Ascending aorta (tissue), 2 donors: ENCODE measurements at regions not wholly inside any gene's neighbourhood (a gene's known extent, or its start where the extent isn't known, plus 50 kb on each side); places are given as distances from the start of the nearest gene placed in this dataset.
A peak's percentile ranks its signal among the peaks of the same experiment; 100 is the strongest.
"Not testable (repeated sequence)": the region's sequence is repeated elsewhere in the genome, so short reads cannot be mapped to it uniquely, and the experiment has no call there.

Experiments
- DNase-seq, 2 donors: peaks; one replicate each; pipeline ENCODE4 v3.0.0-alpha.2; 2019; ENCODE audit warnings: low spot score in 2 of 2
- H3K27ac ChIP-seq, 2 donors: fragments of 200-600 bp; sonication (generic); one replicate each; pipeline ENCODE4 v1.5.1; 2016 to 2017; ENCODE audit warnings: mild to moderate bottlenecking in 1 of 2
- H3K27me3 ChIP-seq: fragments of 200-600 bp; sonication (generic); one replicate; pipeline ENCODE4 v1.5.1; 2017
- H3K36me3 ChIP-seq, 2 donors: fragments of 200-600 bp; sonication (generic); one replicate each; pipeline ENCODE4 v1.5.1; 2016
- H3K4me1 ChIP-seq, 2 donors: fragments of 200-600 bp; sonication (generic); one replicate each; pipeline ENCODE4 v1.5.1; 2016 to 2017; ENCODE audit warnings: mild to moderate bottlenecking in 1 of 2
- H3K4me3 ChIP-seq, 2 donors: fragments of 200-600 bp; sonication (generic); one replicate each; pipeline ENCODE4 v1.5.1; 2016 to 2017; ENCODE audit warnings: mild to moderate bottlenecking in 1 of 2
- H3K9me3 ChIP-seq, 2 donors: fragments of 200-600 bp; sonication (generic); one replicate each; pipeline ENCODE4 v1.5.1; 2016
- intact Hi-C: fragments of 100-400 bp; cut with DNase I; formaldehyde crosslinking; loops from one replicate; pipeline ENCODE4 v1.15.1; 2023
- TF ChIP-seq, protein P1 (sequence below), 3 experiments: fragments of 200-600 bp in 2 of 3; fragments of 450-650 bp in 1 of 3; sonication (generic) in 2 of 3; IDR thresholded peaks; one replicate each; pipeline ENCODE4 v1.5.1; 2016 to 2019; ENCODE audit warnings: antibody characterized with exemption in 3 of 3, mild to moderate bottlenecking in 1 of 3, moderate library complexity in 1 of 3

DNA sequence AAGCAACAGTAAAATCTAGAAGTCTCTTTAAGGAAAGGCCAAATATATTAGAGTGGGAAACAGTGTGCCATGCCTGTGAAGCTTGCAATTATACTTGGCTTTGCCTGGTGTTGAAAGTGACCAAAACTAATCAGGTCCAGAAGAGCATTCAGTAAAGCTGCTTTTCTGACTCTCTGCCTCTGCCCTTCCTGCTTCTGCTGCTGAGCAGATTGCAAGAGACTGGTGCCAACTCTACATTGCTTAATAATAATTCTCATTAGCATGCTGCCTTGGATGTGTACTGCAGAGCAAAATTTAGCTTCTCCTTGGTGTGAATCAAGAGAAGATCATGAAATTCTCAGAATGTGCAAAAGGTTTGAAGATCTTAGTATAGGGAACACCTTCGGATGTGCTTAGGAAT, 120.4 kb upstream of the RFX3 start:
- Histone ChIP-seq H3K27ac (no peak overlapping the region), H3K27me3 (no peaks in the 10 kb centered on the region), H3K9me3 (no peaks in the 10 kb centered on the region), H3K4me1 (no peaks in the 10 kb centered on the region), H3K4me3 (no peak overlapping the region), H3K36me3 (no peaks in the 10 kb centered on the region)
- intact Hi-C loops = no loop called here
- DNase-seq = no peak
- TF ChIP-seq, protein P1, sequence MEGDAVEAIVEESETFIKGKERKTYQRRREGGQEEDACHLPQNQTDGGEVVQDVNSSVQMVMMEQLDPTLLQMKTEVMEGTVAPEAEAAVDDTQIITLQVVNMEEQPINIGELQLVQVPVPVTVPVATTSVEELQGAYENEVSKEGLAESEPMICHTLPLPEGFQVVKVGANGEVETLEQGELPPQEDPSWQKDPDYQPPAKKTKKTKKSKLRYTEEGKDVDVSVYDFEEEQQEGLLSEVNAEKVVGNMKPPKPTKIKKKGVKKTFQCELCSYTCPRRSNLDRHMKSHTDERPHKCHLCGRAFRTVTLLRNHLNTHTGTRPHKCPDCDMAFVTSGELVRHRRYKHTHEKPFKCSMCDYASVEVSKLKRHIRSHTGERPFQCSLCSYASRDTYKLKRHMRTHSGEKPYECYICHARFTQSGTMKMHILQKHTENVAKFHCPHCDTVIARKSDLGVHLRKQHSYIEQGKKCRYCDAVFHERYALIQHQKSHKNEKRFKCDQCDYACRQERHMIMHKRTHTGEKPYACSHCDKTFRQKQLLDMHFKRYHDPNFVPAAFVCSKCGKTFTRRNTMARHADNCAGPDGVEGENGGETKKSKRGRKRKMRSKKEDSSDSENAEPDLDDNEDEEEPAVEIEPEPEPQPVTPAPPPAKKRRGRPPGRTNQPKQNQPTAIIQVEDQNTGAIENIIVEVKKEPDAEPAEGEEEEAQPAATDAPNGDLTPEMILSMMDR (IDR thresholded peaks at IDR 0.05) = no peak

- DNase-seq, H3K27ac ChIP-seq, intact Hi-C loops, H3K9me3 ChIP-seq, H3K36me3 ChIP-seq, H3K4me1 ChIP-seq, H3K4me3 ChIP-seq, H3K27me3 ChIP-seq: not testable (repeated sequence)
Observed at GRCh38 chr9:3642075-3642474, 116.3 kb upstream of the RFX3 start.

GRCh38 chr9:3629495-3629894, 103.7 kb upstream of the RFX3 start:
- TF ChIP-seq, protein P1 (IDR thresholded peaks at IDR 0.05) = no peak
- no peaks in the 10 kb centered on the region for H3K36me3 ChIP-seq
- H3K27me3 ChIP-seq = no peaks in the 10 kb centered on the region
- no peak overlapping the region for H3K4me3 ChIP-seq
- no peak for DNase-seq
- no peaks in the 10 kb centered on the region for H3K9me3 ChIP-seq
- H3K27ac ChIP-seq = peak overlapping the region in 1 of 2 donors; percentile 29
- H3K4me1 ChIP-seq = peaks cover 0 to 9% of the 10 kb centered on the region in 2 donors
- intact Hi-C loops = no loop called here

DNA sequence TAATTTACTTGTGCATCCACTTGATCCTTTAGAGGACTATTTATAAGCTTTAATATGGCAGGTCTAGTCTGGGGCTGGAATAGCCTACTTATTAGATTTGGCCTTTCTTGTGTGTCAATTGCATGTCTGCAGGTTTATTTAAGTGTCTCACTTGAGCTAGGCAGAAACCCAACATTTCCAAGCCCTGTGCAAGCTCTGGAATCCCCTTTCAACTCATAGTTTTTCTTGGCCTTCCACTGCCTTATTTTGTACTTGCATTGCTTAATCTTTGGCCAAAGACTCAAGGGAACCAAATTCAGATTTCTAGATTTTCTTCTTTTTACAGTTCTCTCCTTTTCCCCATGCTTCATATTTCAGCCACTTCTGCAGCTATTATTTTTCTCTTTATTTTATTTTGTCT, 102.4 kb upstream of the RFX3 start:
- TF ChIP-seq, protein P1 (IDR thresholded peaks at IDR 0.05) = no peak
- Histone ChIP-seq H3K27me3 (no peaks in the 10 kb centered on the region), H3K27ac (no peak overlapping the region), H3K36me3 (no peaks in the 10 kb centered on the region), H3K4me3 (no peak overlapping the region), H3K9me3 (no peaks in the 10 kb centered on the region), H3K4me1 (peaks cover 0 to 9% of the 10 kb centered on the region in 2 donors)
- intact Hi-C loops = no loop called here
- DNase-seq = no peak

DNA sequence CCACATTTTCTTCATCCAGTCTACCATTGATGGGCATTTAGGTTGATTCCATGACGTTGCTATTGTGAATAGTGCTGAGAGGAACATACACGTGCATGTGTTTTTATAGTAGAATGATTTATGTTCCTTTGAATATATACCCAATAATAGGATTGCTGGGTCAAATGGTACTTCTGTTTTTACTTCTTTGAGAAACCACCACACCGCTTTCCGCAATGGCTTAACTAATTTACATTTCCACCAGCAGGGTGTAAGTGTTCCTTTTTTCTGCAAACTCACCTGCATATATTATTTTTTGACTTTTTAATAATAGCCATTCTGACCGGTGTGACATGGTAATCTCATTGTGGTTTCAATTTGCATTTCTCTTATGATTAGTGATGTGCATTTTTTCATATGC, 82.2 kb upstream of the RFX3 start:
- Histone ChIP-seq H3K9me3 (no peaks in the 10 kb centered on the region), H3K27me3 (no peaks in the 10 kb centered on the region), H3K36me3 (peaks cover 0 to 2% of the 10 kb centered on the region in 2 donors), H3K4me1 (no peaks in the 10 kb centered on the region), H3K4me3 (no peak overlapping the region), H3K27ac (no peak overlapping the region)
- TF ChIP-seq, protein P1 (IDR thresholded peaks at IDR 0.05) = no peak
- intact Hi-C loops = no loop called here
- DNase-seq = no peak

DNA sequence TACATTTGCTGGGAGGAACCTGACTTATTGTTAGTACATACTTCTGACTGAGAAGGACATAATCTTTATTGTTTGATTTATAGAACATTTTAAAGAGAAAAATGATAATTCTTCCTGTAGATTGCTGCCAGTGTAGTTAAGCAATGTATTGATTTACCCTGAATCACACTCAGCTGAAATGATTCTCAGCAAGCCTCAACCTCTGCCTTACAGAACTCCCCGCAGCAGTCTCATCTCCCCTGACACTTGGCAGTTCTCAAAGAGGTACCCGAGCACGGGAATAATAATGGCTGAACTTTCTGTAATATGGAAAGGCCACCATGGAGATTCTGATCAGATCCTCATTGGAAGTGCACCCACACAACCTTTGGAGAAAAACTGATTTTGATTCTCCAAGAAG, 74.9 kb upstream of the RFX3 start:
- H3K9me3 ChIP-seq = no peaks in the 10 kb centered on the region
- H3K4me1 ChIP-seq = no peaks in the 10 kb centered on the region
- no peak overlapping the region for H3K4me3 ChIP-seq
- H3K36me3 ChIP-seq = no peaks in the 10 kb centered on the region
- H3K27me3 ChIP-seq = no peaks in the 10 kb centered on the region
- no peak for DNase-seq
- TF ChIP-seq, protein P1 (IDR thresholded peaks at IDR 0.05) = no peak
- intact Hi-C loops = no loop called here
- no peak overlapping the region for H3K27ac ChIP-seq
